CD4-positive, alpha-beta T cell treated with Interleukin-12 subunit alpha and Interleukin-12 subunit beta, for 1 hour (primary cell): ENCODE measurements at regions not wholly inside any gene's neighbourhood (a gene's known extent, or its start where the extent isn't known, plus 50 kb on each side); places are given as distances from the start of the nearest gene placed in this dataset.
A peak's percentile ranks its signal among the peaks of the same experiment; 100 is the strongest.

Source experiments
- DNase-seq: peaks from one replicate; pipeline ENCODE4 v3.0.0-alpha.2; 2020

DNA sequence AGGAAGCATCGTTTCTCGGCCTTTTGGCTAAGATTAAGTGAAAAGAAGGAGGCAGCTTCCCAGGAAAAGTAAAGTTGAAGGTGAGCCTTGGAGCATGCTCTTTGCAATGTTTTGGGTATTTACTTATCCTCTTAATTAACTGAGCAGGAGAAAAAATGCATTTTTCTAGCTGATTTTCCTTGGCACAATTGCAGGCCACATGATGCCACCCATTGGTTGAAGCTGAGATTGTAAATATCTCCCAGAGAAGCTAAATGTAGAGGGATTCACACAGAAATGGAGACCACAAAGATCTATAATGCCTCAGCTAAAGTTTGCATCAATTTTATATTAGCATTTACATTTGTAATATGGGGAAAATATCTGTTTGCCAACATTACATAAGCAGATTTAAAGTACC is 294.1 kb downstream of the KCNS3 start:
- DNase-seq = no peak

DNA sequence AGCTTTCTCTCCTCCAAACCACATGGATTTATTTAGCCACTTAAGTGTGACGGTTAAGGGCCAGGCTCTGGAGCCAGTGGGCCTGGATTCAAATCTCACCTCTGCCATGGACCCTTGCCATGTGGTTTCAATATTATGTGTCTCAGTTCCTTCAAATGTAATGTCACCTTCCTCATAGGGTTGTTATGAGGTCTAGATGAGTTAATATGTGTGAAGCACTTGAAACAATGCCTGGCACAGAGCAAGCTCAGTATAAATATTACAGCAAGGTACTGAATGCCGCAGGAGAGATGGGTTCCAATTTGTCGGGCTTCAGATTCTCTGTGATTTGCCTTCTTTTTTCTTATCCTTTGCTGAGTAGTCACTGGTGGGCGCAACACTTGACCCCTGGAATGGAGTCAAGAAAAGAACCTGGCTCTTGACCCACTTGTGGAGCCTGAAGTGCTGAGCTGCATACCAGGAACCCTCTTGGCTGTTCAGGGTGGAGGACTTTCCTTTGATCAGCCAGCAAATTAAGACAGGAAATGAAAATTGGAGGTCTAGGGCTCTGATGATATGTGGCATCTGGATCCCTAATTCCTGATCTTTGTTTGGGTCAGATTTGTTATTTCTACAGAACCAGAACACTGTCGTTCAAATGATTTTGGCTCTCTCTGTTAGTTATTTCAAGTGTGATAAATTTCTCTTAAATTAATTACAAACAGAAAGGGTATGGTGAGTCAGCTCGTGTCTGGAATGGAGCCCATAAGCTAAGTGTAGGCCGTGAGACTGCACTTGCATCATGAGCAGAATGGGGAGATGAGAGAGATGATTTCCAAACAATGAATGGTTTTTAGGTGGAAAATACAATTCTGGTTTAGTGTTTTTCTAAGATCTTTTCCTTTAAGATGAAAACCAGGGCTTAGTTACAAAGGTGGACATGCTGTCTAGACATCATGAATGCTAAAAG is 293.0 kb downstream of the KCNS3 start:
- no peak for DNase-seq

DNA sequence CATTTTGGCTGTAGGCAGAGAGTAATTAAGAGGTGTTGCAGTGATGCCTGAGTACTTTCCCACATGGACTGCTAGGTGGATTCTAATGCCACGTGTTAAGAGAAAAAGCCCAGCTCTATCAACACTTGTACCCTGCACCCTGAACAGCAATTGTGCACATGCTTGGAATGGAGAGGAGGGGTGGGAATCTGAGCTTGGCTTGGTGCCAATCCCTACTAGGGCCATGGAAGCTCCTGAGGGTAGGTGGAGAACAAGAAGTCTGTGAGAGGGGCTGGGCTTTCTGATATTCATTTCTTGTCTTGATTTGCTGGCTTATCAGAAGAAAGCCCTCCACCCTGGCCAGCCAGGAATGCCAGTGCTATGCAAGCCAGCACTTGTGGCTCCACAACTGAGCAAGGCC is 292.2 kb downstream of the KCNS3 start:
- DNase-seq = no peak

DNA sequence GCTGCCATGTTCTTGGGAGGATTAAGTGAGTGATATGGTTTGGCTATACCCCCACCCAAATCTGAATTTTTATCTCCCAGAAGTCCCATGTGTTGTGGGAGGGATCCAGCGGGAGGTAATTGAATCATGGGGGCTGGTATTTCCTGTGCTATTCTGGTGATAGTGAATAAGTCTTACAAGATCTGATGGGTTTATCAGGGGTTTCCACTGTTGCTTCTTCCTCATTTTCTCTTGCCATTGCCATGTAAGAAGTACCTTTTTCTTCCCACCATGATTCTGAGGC is 291.4 kb downstream of the KCNS3 start:
- no peak for DNase-seq

DNA sequence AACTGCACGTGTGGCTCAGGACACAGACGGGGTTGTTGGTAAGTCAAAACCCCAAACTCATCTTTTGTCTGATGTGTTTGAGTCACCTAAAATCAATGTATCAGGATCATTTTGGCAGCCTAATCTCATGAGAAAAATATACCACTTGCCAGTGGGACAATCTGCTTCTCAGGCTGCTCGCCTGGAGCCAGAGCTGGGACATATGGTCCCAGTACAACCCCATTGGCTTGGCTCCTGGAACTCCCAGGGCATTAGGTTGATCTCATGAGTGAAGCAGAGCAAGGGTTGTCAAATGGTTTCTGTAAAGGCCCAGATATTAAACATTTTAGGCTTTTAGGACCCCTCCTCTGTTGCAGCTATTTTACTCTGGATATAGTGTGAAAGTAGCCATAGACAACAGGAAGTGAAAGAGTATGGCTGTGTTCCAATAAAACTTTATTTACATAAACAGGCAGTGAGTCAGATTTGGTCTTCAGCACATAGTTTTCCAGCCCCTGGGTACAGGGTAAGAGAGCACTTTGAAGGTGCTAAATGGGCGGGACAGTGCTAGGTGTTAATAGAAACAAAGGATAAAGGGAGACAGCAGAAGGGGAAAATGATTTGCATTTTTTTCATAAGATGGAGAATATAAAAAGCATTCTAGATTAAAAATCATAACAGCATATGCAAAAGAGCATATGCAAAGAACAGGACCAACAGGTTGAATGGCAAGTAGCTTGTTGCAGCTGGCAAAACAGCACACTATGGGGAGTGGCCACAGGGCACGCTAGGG is 290.8 kb downstream of the KCNS3 start:
- no peak for DNase-seq

DNA sequence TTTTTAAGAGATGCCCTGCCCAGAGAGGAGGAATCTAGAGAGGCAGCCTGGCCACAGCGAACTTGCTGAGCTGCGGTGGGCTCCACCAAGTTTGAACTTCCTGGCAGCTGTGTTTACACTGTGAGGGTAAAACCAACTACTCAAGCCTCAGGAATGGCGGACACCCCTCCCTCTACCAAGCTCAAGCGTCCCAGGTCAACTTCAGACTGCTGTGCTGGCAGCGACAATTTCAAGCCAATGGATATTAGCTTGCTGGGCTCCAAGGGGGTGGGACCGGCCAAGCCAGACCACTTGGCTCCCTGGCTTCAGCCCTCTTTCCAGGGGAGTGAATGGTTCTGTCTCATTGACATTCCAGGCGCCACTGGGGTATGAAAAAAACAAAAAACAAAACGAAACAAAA is 289.4 kb downstream of the KCNS3 start:
- DNase-seq = no peak

DNA sequence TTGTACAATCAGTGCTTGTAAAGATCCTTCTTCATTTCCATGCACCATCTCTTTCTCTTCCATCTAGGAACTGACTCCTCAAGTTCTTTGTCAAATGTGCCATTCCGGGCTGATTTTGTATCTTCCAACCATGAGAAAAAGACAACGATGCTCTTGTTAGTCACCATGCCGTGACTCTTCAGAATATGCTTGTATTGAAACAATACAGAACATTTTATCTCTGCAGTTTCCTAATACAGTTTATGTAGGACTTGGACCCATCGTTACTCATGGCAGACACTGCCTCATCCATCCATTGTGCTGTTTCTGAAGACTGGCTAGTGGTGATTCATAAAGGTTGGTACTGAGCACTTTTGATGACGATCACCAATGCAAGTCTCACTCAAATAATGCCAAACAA is 283.2 kb downstream of the KCNS3 start:
- DNase-seq = no peak

DNA sequence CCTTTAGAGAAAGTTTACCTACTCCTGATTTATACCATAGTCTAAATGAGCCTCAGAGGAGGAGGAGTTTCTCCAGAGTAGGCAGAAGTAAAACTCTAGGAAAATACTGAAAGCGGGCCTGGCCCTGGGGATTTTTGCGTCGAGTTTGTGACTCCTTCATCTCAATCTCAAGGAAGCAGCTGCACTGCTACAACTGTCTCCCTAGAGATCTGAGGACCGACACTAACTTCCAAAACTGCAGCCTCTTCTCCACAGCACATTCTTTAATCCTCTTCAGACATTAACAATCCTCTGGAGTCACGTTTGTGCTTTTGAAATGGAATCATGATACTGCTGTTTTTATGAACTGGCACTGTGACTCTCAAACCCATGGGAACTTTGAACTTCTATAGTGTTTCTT is 281.4 kb downstream of the KCNS3 start:
- no peak for DNase-seq

DNA sequence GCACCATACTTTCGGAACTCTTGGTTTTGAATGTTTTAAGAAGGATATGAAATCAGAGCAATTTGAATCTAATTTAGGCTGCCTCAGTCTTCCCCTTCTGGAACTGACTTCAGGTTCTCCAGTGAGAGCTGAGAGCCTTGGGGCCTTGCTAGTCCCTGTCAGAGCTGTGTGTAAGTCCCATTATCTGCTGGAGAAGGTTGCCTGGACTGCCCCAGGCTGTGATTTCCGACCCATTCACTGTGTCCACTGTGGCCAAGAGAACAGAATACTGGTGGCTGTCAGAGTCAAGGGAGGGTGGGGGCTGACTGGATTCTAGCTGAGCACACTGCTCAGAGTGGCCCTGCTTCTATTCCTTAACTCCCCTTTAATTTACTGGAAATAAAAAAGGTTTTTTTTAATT is 278.0 kb downstream of the KCNS3 start:
- no peak for DNase-seq

DNA sequence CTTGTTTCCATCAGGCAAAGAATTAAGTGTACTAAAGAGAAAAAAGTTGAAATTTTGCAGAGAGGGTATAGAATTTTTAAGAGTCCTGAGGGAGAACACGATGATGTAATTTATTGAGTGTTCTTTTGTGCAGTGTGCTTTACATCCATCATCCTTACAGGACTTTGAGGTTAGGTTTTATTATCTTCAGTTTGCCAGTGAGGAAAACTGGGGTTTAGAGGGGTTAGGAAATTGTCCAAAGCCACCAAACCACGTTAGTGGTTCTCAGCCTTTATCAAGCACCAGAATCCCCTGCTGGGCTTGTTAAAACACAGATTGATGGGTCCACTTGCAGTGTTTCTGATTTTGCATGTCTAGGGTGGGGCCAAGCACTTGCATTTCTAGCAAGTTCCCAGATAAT is 277.5 kb downstream of the KCNS3 start:
- DNase-seq = no peak

DNA sequence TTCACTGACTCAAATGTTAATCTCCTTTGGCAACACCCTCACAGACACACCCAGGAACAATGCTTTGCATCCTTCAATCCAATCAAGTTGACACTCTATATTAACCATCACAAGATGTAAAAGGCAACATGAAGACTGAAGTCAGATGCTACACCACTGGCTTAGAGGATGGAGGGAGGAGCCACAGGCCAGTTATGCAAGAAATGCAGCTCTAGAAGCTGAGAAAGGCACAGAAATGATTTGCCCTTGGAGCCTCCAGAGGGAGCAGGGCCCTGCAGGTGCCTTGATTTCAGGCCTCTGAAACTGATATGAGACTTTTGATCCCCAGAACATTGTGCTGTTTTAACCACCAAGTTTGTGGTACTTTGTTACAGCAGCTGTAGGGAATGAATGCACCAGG is 276.3 kb downstream of the KCNS3 start:
- DNase-seq = no peak

DNA sequence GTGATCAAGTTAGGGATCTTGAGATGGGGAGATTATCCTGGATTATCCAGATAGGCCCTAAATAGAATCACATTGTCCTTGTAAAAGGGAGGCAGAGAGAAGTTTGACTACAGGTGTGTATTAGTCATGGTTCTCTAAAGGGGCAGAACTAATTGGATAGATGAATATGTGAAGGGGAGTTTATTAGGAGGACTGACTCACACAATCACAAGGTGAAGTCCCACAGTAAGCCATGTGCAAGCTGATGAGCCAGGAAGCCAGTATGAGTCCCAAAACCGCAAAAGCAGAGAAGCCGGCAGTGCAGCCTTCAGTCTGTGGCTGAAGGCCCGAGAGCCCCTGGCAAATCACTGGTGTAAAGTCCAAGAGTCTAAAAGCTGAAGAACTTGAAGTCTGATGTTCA is 275.8 kb downstream of the KCNS3 start:
- DNase-seq = no peak

DNA sequence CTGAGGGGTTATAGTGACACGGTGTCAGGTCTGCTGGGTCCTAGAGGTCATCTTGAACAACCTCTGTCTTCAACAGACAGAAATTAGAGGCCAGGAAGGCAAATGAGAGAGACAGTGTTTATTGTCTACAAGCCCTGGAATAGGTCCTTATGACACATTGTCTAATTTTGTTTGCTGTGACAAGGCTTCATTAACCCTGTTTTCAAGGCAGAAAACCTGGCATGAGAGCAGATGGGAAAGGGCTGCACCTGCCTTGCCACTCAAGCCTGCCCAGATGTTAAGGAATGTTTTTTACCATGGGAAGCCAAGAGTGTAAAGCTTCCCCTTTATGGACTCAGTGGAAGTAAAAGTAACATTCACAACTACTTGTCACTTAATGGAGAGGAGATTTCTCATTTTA is 275.3 kb downstream of the KCNS3 start:
- no peak for DNase-seq

DNA sequence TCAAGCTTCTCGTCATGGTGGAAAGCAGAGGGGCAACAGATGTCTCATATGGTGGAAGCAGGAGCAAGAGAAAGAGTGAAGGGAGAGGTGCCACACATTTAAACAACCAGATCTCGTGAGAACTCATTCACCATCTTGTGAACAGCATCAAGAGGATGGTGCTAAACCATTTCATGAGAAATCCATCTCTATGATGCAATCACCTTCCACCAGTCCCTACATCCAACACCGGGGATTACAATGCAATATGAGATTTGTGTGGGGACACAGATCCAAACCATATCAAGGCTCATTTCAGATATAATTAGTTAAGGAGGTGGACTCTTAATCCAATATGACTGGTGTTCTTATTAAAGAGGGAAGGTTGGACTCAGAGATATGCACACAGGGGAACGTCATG is 272.8 kb downstream of the KCNS3 start:
- DNase-seq = no peak

DNA sequence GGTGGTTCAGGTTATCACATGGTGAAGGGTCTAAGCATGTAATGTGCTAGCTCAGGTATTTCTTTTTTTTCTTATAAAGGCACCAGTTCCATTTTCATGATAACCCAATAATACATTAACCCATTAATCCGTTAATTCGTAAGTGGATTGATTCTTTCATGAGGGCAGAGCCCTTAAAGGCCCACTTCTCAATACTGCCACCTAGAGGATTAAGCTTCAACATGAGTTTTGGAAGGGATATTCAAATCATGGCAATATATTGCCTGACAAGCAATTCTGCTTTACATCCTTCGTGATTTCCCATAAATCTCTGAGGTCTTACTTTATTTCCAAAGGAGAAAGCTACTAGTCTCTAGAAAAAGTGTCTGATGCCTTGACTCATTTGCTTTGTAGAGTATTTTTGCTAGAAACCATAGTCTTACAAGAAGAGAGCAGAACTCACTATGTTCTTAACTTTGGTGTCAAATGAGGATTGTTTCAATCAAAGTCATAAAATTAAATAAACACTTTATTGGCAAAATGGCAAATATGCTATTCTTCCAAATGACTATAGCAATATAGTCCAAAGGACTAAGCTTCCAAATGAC is 271.3 kb downstream of the KCNS3 start:
- DNase-seq = peak; percentile 0

DNA sequence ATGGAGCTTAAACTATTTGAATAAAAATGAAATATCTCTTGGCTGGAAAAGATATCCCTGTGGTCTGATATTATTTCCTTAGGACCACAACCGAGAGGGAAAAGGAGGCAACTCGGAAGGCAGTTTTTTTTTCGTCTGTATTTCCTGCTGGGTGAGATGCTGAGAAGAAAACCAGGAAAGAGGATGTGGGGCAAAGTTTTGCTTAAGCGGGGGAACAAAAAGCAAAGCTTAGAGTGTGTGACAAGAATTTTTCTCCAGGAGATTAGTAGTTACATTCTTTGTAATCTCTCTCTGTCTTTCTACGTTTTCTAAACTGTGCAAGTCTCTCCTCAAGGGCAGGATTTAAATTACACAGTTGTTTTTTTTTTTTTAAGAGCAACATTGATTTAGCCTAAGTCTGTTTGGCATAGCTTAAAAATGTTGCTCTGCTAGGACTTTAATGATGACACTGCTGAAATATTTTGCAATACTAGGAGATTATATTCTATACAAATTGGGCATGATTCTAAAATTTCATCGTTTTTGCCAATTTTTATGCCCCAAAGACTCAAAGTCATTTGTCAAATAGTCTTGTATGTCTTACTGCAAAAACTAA is 258.5 kb downstream of the KCNS3 start:
- no peak for DNase-seq

DNA sequence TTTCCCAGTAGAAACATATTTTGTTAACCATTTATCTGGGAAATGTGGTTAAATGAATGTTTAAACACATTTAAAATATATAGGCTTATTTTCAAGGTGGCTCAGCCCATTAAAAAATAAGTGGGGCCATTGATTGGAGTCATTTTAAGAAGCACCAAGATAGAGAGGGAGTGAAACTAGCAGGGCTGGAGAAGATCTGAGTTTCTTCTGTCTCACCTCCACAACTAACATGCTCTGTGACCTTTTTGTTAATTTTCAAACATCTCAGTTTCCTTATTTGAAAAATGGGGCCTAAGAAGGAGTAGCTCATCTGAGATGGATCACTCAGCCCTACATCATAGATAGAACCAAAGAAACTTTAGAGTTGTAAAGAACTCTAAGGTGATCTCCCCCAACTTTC is 254.8 kb downstream of the KCNS3 start:
- DNase-seq = no peak

DNA sequence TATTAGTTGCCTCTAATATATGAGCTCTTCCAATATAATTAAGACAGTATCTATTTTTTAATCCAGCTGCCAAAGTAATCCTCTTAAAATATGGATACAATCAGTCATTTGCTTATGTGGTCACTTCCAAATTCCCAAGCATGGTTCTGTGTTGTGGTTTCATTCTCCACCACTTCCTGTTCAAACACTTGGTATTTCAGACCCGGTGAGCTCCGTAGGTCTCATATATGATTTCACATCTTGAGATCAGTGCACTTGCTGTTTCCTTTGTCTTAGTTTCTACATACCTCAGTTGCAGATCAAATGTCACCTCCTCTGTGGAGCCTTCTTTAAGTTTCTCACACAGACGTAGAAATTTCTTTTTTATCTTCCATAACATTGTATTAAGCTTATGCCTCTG is 254.2 kb downstream of the KCNS3 start:
- no peak for DNase-seq

DNA sequence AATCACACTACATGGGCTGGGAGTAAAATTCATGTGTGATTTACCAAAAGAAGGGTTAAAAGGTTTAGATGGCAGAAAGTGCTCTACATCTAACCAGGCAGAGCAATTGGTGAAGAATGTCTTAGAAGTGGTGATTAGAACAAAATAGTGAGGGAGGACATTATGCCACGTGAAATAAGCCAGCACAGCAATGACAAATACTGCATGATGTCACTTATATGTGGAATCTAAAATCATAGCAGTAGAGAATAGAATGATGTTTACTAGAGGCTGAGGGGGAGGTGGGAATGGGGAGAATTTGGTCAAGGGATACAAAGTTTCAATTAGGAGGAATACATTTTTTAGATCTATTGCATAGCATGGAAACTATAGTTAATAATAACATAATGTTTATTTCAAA is 253.3 kb downstream of the KCNS3 start:
- DNase-seq = no peak

DNA sequence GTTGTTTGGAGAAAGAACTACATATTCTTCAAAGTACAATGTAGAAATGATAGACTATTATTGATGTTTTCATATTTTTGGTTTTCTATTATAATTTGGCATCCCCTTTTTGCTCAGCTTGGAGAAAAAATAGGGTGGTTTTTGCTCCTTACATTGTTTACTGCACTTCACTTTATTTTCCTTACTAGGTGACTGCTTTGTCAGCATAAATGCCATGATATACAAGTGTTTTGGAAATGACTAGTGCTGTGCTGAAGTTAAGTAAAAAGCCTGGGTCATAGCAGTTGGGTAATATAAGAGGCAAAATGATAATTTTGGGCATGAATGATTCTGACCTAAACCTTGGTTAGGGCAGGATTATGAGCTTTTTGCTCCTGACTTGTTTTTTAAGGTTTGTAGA is 250.9 kb downstream of the KCNS3 start:
- no peak for DNase-seq

DNA sequence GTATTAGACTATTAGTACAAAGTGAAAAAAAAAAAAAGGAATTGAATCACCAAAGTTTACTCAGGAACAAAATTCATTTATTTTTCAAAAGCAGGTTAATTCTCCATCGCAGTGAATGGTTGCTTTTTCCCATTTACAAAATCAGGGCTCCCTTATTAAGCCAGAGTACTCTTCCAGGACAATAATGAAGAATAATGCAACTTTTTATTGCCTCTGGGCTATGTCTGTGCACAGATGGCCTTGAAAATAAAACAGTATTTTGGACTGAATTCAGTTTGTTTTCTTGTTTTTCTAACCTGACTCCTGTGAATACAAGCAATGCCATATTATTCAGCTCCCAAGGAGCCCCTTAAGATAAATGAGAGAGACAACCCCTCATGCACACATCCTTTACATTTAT is 246.8 kb downstream of the KCNS3 start:
- DNase-seq = no peak

DNA sequence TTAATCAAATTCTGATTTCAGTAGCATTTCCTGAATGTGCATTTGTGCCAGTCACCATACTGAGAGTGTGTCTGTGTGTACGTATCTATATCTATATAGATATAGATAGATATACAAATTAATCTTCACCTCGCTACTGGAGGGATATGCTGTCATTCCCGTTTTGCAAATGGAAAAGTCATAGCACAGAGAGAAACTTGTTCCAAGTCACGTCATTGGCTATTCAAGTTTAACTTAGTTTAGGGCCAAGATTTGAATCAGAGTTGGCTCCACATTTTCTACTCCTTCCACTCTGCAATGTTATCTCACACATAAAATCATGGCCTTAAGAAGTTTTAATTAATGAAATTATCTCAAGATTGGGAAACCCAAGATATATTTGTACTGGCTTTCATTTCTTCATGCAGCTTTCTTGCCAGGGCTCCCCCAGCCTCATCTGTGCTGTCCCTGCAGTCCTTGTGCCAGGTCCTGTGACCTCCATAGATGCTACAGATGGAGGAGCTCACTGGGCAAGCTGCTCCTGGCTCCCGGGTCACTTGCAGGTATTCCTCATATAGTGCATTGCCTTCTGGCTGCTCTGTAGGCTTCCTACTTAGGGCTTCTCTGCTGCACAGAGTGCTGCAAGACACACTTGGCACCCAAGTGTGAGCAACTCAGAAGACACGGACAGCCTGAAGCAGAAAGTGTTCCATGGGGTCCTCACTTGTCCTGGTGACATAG is 245.8 kb downstream of the KCNS3 start:
- no peak for DNase-seq

DNA sequence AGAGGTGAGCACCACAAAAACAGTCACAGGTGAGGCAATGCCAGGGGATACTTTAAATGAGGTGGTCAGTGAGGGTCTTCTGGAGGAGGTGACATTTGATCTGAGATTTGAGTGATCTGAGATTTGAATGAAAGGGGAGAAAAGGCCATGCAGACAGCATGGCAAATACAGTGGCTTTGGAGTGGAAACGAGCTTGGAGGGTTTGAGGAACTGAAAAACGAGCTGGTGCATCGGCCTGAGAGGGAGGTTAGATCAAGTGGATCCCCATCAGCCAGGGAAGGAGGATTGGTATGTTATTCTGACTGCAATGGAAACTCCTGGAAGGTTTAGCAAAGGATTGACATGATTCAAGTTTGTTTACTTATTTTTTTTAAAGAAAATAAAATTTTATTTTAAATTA is 245.1 kb downstream of the KCNS3 start:
- DNase-seq = no peak
